Keratinocyte (primary cell): ENCODE measurements at regions not wholly inside any gene's neighbourhood (a gene's known extent, or its start where the extent isn't known, plus 50 kb on each side); places are given as distances from the start of the nearest gene placed in this dataset.

ENCODE experiments used
- DNase-seq: peaks from one replicate; pipeline ENCODE4 v3.0.0-alpha.2; 2011; ENCODE audit warnings: low read depth, missing footprints, low spot score
- FAIRE-seq: peaks from 2 replicates; lab custom pipeline; 2011; peaks lifted over from hg19 to GRCh38; lab: Jason Lieb, UNC
- H2AFZ ChIP-seq: 2 replicates; pipeline ENCODE4 v1.6.0; 2012; ENCODE audit warnings: low read length, control low read depth, inconsistent platforms; ENCODE audit not compliant: control insufficient read depth
- H3K27ac ChIP-seq: 2 replicates; pipeline ENCODE4 v1.5.1; 2011; ENCODE audit warnings: low read length; ENCODE audit not compliant: control insufficient read depth, insufficient read depth
- H3K27me3 ChIP-seq: 3 replicates; pipeline ENCODE4 v1.6.0; 2011; ENCODE audit warnings: low read length; ENCODE audit not compliant: control insufficient read depth, insufficient read depth; ENCODE audit errors: extremely low read depth
- H3K36me3 ChIP-seq, 2 experiments: 2 replicates in 1 of 2; 3 replicates in 1 of 2; pipeline ENCODE4 v1.5.1; 2011; ENCODE audit warnings: low read length in 2 of 2, mild to moderate bottlenecking in 1 of 2; ENCODE audit not compliant: control insufficient read depth in 2 of 2, insufficient read depth in 2 of 2; ENCODE audit errors: extremely low read depth in 1 of 2
- H3K4me1 ChIP-seq: 3 replicates; pipeline ENCODE4 v1.5.1; 2011; ENCODE audit warnings: low read length; ENCODE audit not compliant: control insufficient read depth, insufficient read depth; ENCODE audit errors: extremely low read depth
- H3K4me2 ChIP-seq: 3 replicates; pipeline ENCODE4 v1.6.0; 2011; ENCODE audit warnings: low read depth, low read length; ENCODE audit not compliant: control insufficient read depth, insufficient read depth; ENCODE audit errors: extremely low read depth
- H3K4me3 ChIP-seq, 3 experiments: fragments of 200-600 bp in 1 of 3; sonication (generic) in 1 of 3; 2 replicates in 2 of 3; 3 replicates in 1 of 3; pipeline ENCODE4 v1.5.1; 2011 to 2016; ENCODE audit warnings: low read length in 3 of 3, mild to moderate bottlenecking in 3 of 3, control low read depth in 2 of 3, inconsistent platforms in 1 of 3, low read depth in 1 of 3, mixed read lengths in 1 of 3, mixed run types in 1 of 3, moderate library complexity in 1 of 3; ENCODE audit not compliant: control insufficient read depth in 2 of 3, insufficient read depth in 2 of 3; ENCODE audit errors: extremely low read depth in 1 of 3
- H3K79me2 ChIP-seq: 2 replicates; pipeline ENCODE4 v1.6.0; 2012; ENCODE audit warnings: low read length; ENCODE audit not compliant: control insufficient read depth, insufficient read depth
- H3K9ac ChIP-seq: 3 replicates; pipeline ENCODE4 v1.6.0; 2011; ENCODE audit warnings: low read length; ENCODE audit not compliant: control insufficient read depth, insufficient read depth; ENCODE audit errors: extremely low read depth
- H3K9me1 ChIP-seq: 3 replicates; pipeline ENCODE4 v1.6.0; 2011; ENCODE audit warnings: low read length; ENCODE audit not compliant: control insufficient read depth, insufficient read depth; ENCODE audit errors: extremely low read depth
- H3K9me3 ChIP-seq: 2 replicates; pipeline ENCODE4 v1.5.1; 2012; ENCODE audit warnings: low read depth, low read length; ENCODE audit not compliant: control insufficient read depth
- H4K20me1 ChIP-seq: 3 replicates; pipeline ENCODE4 v1.6.0; 2011; ENCODE audit warnings: low read length; ENCODE audit not compliant: control insufficient read depth, insufficient read depth; ENCODE audit errors: extremely low read depth
- EZH2 ChIP-seq: IDR thresholded peaks from one replicate; pipeline ENCODE4 v1.6.1; 2012; ENCODE audit warnings: inconsistent platforms, mild to moderate bottlenecking, low read length, moderate library complexity
- dilution Hi-C: fragments of 300-500 bp; cut with MboI; formaldehyde crosslinking; loops from one replicate; pipeline ENCODE4 v1.7.0; 2020; ENCODE audit warnings: low sequenced_read_pairs; ENCODE audit not compliant: extremely low pct_ligation_motif_present
- TF ChIP-seq, protein P1 (sequence below), 3 experiments: IDR thresholded peaks in 1 of 3; conservative IDR thresholded peaks in 1 of 3; optimal IDR thresholded peaks in 1 of 3; 2 replicates in 2 of 3; 3 replicates in 1 of 3; pipeline versions ENCODE3 to v1.5.1; 2011; ENCODE audit warnings: low read length in 3 of 3, mild to moderate bottlenecking in 3 of 3, moderate library complexity in 2 of 3, control low read depth in 1 of 3, inconsistent platforms in 1 of 3; ENCODE audit not compliant: insufficient read depth in 2 of 3; ENCODE audit errors: extremely low read depth in 1 of 3

GRCh38 chr15:39369768-39370167, 211.1 kb upstream of the THBS1 start:
- Histone ChIP-seq H3K9me1 (no peaks in the 10 kb centered on the region), H3K27me3 (no peaks in the 10 kb centered on the region), H4K20me1 (no peaks in the 10 kb centered on the region), H3K27ac (no peak overlapping the region), H3K36me3 (no peaks in the 10 kb centered on the region), H2AFZ (no peak overlapping the region), H3K4me3 (no peak overlapping the region), H3K9ac (no peak overlapping the region), H3K9me3 (no peaks in the 10 kb centered on the region), H3K4me1 (no peaks in the 10 kb centered on the region), H3K79me2 (no peaks in the 10 kb centered on the region), H3K4me2 (no peak overlapping the region)
- no peak for DNase-seq
- dilution Hi-C loops: no loop called here
- no peak for FAIRE-seq
- no peak for TF ChIP-seq EZH2
- TF ChIP-seq, protein P1, sequence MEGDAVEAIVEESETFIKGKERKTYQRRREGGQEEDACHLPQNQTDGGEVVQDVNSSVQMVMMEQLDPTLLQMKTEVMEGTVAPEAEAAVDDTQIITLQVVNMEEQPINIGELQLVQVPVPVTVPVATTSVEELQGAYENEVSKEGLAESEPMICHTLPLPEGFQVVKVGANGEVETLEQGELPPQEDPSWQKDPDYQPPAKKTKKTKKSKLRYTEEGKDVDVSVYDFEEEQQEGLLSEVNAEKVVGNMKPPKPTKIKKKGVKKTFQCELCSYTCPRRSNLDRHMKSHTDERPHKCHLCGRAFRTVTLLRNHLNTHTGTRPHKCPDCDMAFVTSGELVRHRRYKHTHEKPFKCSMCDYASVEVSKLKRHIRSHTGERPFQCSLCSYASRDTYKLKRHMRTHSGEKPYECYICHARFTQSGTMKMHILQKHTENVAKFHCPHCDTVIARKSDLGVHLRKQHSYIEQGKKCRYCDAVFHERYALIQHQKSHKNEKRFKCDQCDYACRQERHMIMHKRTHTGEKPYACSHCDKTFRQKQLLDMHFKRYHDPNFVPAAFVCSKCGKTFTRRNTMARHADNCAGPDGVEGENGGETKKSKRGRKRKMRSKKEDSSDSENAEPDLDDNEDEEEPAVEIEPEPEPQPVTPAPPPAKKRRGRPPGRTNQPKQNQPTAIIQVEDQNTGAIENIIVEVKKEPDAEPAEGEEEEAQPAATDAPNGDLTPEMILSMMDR (optimal IDR thresholded peaks at IDR 0.05 in 1 of 3, IDR thresholded peaks at IDR 0.05 in 1 of 3, conservative IDR thresholded peaks at IDR 0.05 in 1 of 3; ENCODE audit: extremely low read depth in 1 of 3, insufficient read depth in 2 of 3, low read length in 3 of 3): no peak

DNA sequence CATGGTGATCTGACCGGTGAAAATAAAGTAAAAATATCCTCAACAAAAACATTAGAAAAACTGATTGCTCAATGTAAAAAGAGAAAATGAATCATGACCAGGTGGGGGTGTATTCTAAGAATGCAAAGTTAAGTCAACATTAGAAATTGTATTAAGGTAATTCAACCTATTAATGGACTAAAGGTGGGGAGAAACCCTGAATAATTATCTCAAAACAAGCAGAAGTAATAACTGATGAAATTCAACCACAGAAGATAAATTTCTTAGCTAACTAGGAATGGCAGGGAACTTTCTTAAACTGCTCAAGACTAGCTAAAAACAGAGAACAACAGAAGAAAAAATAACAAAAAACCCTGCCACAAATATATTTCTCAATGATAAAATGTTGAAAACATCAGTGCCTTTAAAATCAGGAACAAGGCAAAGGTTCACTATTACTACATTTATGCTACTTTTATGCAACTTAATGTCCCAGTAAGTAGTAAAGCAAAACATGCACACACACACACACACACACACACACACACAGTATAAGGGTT, 204.4 kb upstream of the THBS1 start:
- dilution Hi-C loops: no loop called here
- Histone ChIP-seq H4K20me1 (no peaks in the 10 kb centered on the region), H3K4me1 (no peaks in the 10 kb centered on the region), H3K9me1 (no peaks in the 10 kb centered on the region), H2AFZ (no peak overlapping the region), H3K79me2 (no peaks in the 10 kb centered on the region), H3K4me2 (no peak overlapping the region), H3K9ac (no peak overlapping the region), H3K4me3 (no peak overlapping the region), H3K27me3 (no peaks in the 10 kb centered on the region), H3K27ac (no peak overlapping the region), H3K9me3 (no peaks in the 10 kb centered on the region), H3K36me3 (no peaks in the 10 kb centered on the region)
- DNase-seq (no peak), FAIRE-seq (no peak)
- TF ChIP-seq EZH2: no peak
- TF ChIP-seq, protein P1 (optimal IDR thresholded peaks at IDR 0.05 in 1 of 3, IDR thresholded peaks at IDR 0.05 in 1 of 3, conservative IDR thresholded peaks at IDR 0.05 in 1 of 3; ENCODE audit: extremely low read depth in 1 of 3, insufficient read depth in 2 of 3, low read length in 3 of 3): no peak
